ENCODE measurements at regions not wholly inside any gene's neighbourhood (a gene's known extent, or its start where the extent isn't known, plus 50 kb on each side); places are given as distances from the start of the nearest gene placed in this dataset.
A peak's percentile ranks its signal among the peaks of the same experiment; 100 is the strongest.

- no peak for TF ChIP-seq FOXM1 (IDR thresholded peaks at IDR 0.05; ENCODE audit: borderline replicate concordance)
- no peak for TF ChIP-seq ELF4 (IDR thresholded peaks at IDR 0.05)
- TF ChIP-seq NFRKB (IDR thresholded peaks at IDR 0.05), result no peak
- TF ChIP-seq SUZ12 (IDR thresholded peaks at IDR 0.05), result no peak
- no peak for TF ChIP-seq CTBP1 (IDR thresholded peaks at IDR 0.05; ENCODE audit: borderline replicate concordance)
- no peak for TF ChIP-seq FOXK2 (IDR thresholded peaks at IDR 0.05)
- no peak for TF ChIP-seq HDGF (IDR thresholded peaks at IDR 0.05; ENCODE audit: borderline replicate concordance)
- no peak for TF ChIP-seq ZNF384 (IDR thresholded peaks at IDR 0.05)
- TF ChIP-seq L3MBTL2 (conservative IDR thresholded peaks at IDR 0.05), result no peak
- TF ChIP-seq ARNT (IDR thresholded peaks at IDR 0.05), result no peak
- no peak for TF ChIP-seq TARDBP (IDR thresholded peaks at IDR 0.05)
- TF ChIP-seq BHLHE40 (IDR thresholded peaks at IDR 0.05; ENCODE audit: borderline replicate concordance), result no peak
- TF ChIP-seq FOXA1 (IDR thresholded peaks at IDR 0.05), result no peak
- no peak for TF ChIP-seq PKNOX1 (IDR thresholded peaks at IDR 0.05)
- TF ChIP-seq LEF1 (IDR thresholded peaks at IDR 0.05; ENCODE audit: borderline replicate concordance), result no peak
- CTCF ChIA-PET, result no interaction called here
Measured at GRCh38 chr11:92882828-92883611, 86.4 kb upstream of the MTNR1B start.

GRCh38 chr11:92885600-92885999 is 83.9 kb upstream of the MTNR1B start:
- CTCF ChIA-PET, result interaction anchor here (0.6 to 2.5 kb wide), 8 partner anchors 192 to 734 kb away, joined by 3 to 11 read pairs (median 4); no protein-coding TSS in a partner anchor
- no peak for TF ChIP-seq CTBP1 (IDR thresholded peaks at IDR 0.05; ENCODE audit: borderline replicate concordance)
- no peak for TF ChIP-seq BHLHE40 (IDR thresholded peaks at IDR 0.05; ENCODE audit: borderline replicate concordance)
- no peak for TF ChIP-seq TARDBP (IDR thresholded peaks at IDR 0.05)
- TF ChIP-seq PKNOX1 (IDR thresholded peaks at IDR 0.05), result no peak
- no peak for TF ChIP-seq HDGF (IDR thresholded peaks at IDR 0.05; ENCODE audit: borderline replicate concordance)
- TF ChIP-seq FOXA1 (IDR thresholded peaks at IDR 0.05), result no peak
- TF ChIP-seq SUZ12 (IDR thresholded peaks at IDR 0.05), result no peak
- no peak for TF ChIP-seq FOXM1 (IDR thresholded peaks at IDR 0.05; ENCODE audit: borderline replicate concordance)
- POLR2A ChIA-PET, result interaction anchor here (1.6 kb wide), 1 partner anchor 46 kb away, joined by 3 read pairs; no protein-coding TSS in a partner anchor
- no peak for DNase-seq (ENCODE audit: extremely low spot score)

More at GRCh38 chr11:92882828-92883611, 86.4 kb upstream of the MTNR1B start:
- POLR2A ChIA-PET, result no interaction called here
- no peak for DNase-seq (ENCODE audit: extremely low spot score)

GRCh38 chr11:92886243-92886905 is 83.1 kb upstream of the MTNR1B start:
- no peak for TF ChIP-seq ZNF384 (IDR thresholded peaks at IDR 0.05)
- TF ChIP-seq FOXM1 (IDR thresholded peaks at IDR 0.05; ENCODE audit: borderline replicate concordance), result no peak
- TF ChIP-seq L3MBTL2 (conservative IDR thresholded peaks at IDR 0.05), result no peak
- TF ChIP-seq CTBP1 (IDR thresholded peaks at IDR 0.05; ENCODE audit: borderline replicate concordance), result no peak
- ChIA-PET CTCF (interaction anchor here (0.5 to 2.5 kb wide), 13 partner anchors 14 to 735 kb away, joined by 3 to 11 read pairs (median 3); no protein-coding TSS in a partner anchor), POLR2A (no interaction called here)
- DNase-seq (ENCODE audit: extremely low spot score), result peak; percentile 82

GRCh38 chr11:92888696-92889095 is 80.8 kb upstream of the MTNR1B start:
- DNase-seq (ENCODE audit: extremely low spot score), result no peak
- no peak for TF ChIP-seq SUZ12 (IDR thresholded peaks at IDR 0.05)
- no peak for TF ChIP-seq ZNF384 (IDR thresholded peaks at IDR 0.05)
- TF ChIP-seq ELF4 (IDR thresholded peaks at IDR 0.05), result no peak
- no peak for TF ChIP-seq PKNOX1 (IDR thresholded peaks at IDR 0.05)
- no peak for TF ChIP-seq HDGF (IDR thresholded peaks at IDR 0.05; ENCODE audit: borderline replicate concordance)
- no peak for TF ChIP-seq LEF1 (IDR thresholded peaks at IDR 0.05; ENCODE audit: borderline replicate concordance)
- POLR2A ChIA-PET, result interaction anchor here (1.4 kb wide), 1 partner anchor 664 kb away, joined by 3 read pairs; the partner anchor contains the start of gene FAT3
- CTCF ChIA-PET, result no interaction called here

- TF ChIP-seq LEF1 (IDR thresholded peaks at IDR 0.05; ENCODE audit: borderline replicate concordance) (no peak), ZNF384 (IDR thresholded peaks at IDR 0.05) (no peak), L3MBTL2 (conservative IDR thresholded peaks at IDR 0.05) (no peak), PKNOX1 (IDR thresholded peaks at IDR 0.05) (no peak), ARNT (IDR thresholded peaks at IDR 0.05) (no peak), SUZ12 (IDR thresholded peaks at IDR 0.05) (no peak), CTBP1 (IDR thresholded peaks at IDR 0.05; ENCODE audit: borderline replicate concordance) (no peak), NFRKB (IDR thresholded peaks at IDR 0.05) (no peak), ELF4 (IDR thresholded peaks at IDR 0.05) (no peak), FOXM1 (IDR thresholded peaks at IDR 0.05; ENCODE audit: borderline replicate concordance) (no peak), HDGF (IDR thresholded peaks at IDR 0.05; ENCODE audit: borderline replicate concordance) (no peak), SP1 (IDR thresholded peaks at IDR 0.05) (no peak), TARDBP (IDR thresholded peaks at IDR 0.05) (no peak), FOXK2 (IDR thresholded peaks at IDR 0.05) (no peak), BHLHE40 (IDR thresholded peaks at IDR 0.05; ENCODE audit: borderline replicate concordance) (no peak), FOXA1 (IDR thresholded peaks at IDR 0.05) (no peak)
- CTCF ChIA-PET, result interaction anchor here (0.6 kb wide), 1 partner anchor 333 kb away, joined by 3 read pairs; no protein-coding TSS in a partner anchor
- DNase-seq (ENCODE audit: extremely low spot score), result no peak
- POLR2A ChIA-PET, result no interaction called here
Measured at GRCh38 chr11:92890846-92891245, 78.6 kb upstream of the MTNR1B start.

Measured in HEK293T (cell line).